Transverse colon (tissue), 4 donors: ENCODE measurements at regions not wholly inside any gene's neighbourhood (a gene's known extent, or its start where the extent isn't known, plus 50 kb on each side); places are given as distances from the start of the nearest gene placed in this dataset.

Experiments used
- DNase-seq: peaks from one replicate; pipeline ENCODE4 v3.0.0-alpha.2; 2019
- H3K27ac ChIP-seq, 4 donors: fragments of 200-600 bp; sonication (generic); 2 replicates each; pipeline ENCODE4 v1.5.1; 2016 to 2018; ENCODE audit warnings: inconsistent platforms in 4 of 4
- H3K27me3 ChIP-seq: fragments of 200-600 bp; sonication (generic); 2 replicates; pipeline ENCODE4 v1.5.1; 2017; ENCODE audit warnings: inconsistent platforms
- H3K36me3 ChIP-seq, 4 donors: fragments of 200-600 bp; sonication (generic); 2 replicates each; pipeline ENCODE4 v1.5.1; 2017 to 2019; ENCODE audit warnings: inconsistent platforms in 4 of 4
- H3K4me1 ChIP-seq, 4 donors: fragments of 200-600 bp; sonication (generic); 2 replicates each; pipeline ENCODE4 v1.5.1; 2017 to 2020; ENCODE audit warnings: inconsistent platforms in 4 of 4
- H3K4me3 ChIP-seq, 4 donors: fragments of 200-600 bp; sonication (generic); 1 replicate in 1 of 4; 2 replicates in 3 of 4; pipeline versions ENCODE4 v1.5.1 to v1.6.1; 2017 to 2019; ENCODE audit warnings: inconsistent platforms in 4 of 4
- H3K9me3 ChIP-seq, 2 donors: fragments of 200-600 bp; sonication (generic); 2 replicates each; pipeline ENCODE4 v1.5.1; 2017 to 2019; ENCODE audit warnings: inconsistent platforms in 2 of 2
- CTCF ChIP-seq, 5 experiments: fragments of 200-600 bp in 3 of 5; fragments of 450-650 bp in 2 of 5; sonication (generic) in 3 of 5; IDR thresholded peaks; 1 replicate in 2 of 5; 2 replicates in 3 of 5; pipeline ENCODE4 v1.5.1; 2016 to 2017; ENCODE audit warnings: antibody characterized with exemption in 5 of 5, inconsistent platforms in 3 of 5, mild to moderate bottlenecking in 2 of 5, moderate library complexity in 1 of 5
- EP300 ChIP-seq: sonication (generic); formaldehyde crosslinking; IDR thresholded peaks from one replicate; pipeline ENCODE4 v1.6.1; 2017; ENCODE audit warnings: antibody characterized with exemption, low read depth
- POLR2A ChIP-seq: fragments of 450-650 bp; IDR thresholded peaks from one replicate; pipeline ENCODE4 v1.6.1; 2016; ENCODE audit warnings: antibody characterized with exemption, mild to moderate bottlenecking, moderate library complexity
- POLR2AphosphoS5 ChIP-seq, 3 donors: sonication (generic); formaldehyde crosslinking; IDR thresholded peaks; one replicate each; pipeline ENCODE4 v1.6.1; 2016; ENCODE audit warnings: antibody characterized with exemption in 3 of 3
- WGBS, 2 donors: methylation state at CpG; one replicate each; pipeline ENCODE4 v1.1.5; 2018; ENCODE audit warnings: low coverage in 1 of 2; 5-methylcytosine and 5-hydroxymethylcytosine counted together
- in situ Hi-C, 4 donors: fragments of 200-750 bp; cut with MboI; loops; one replicate each; pipeline versions ENCODE4 v1.15.0 to v1.15.1; 2017; ENCODE audit warnings: low sequenced_read_pairs in 3 of 4, low pct_ligation_motif_present in 1 of 4, low pct_unique_long_range_greater_than_20kb in 1 of 4
- intact Hi-C: fragments of 100-400 bp; cut with DNase I; formaldehyde crosslinking; loops from one replicate; pipeline ENCODE4 v1.15.1; 2023; ENCODE audit warnings: low total_unique reads

GRCh38 chr16:82454152-82454551 lies 172.6 kb upstream of the CDH13 start:
- H3K36me3 ChIP-seq, result no peaks in the 10 kb centered on the region
- no peaks in the 10 kb centered on the region for H3K27me3 ChIP-seq
- H3K4me3 ChIP-seq, result no peak overlapping the region
- no peak for DNase-seq
- in situ Hi-C loops, result no loop called here
- intact Hi-C loops, result no loop called here
- H3K9me3 ChIP-seq, result no peaks in the 10 kb centered on the region
- TF ChIP-seq POLR2AphosphoS5 (IDR thresholded peaks at IDR 0.05) (no peak), CTCF (IDR thresholded peaks at IDR 0.05) (no peak), EP300 (no peak), POLR2A (no peak)
- 83 to 86% methylated on average over 2 to 4 of the region's 4 CpGs for WGBS, 2 donors
- no peak overlapping the region for H3K27ac ChIP-seq
- H3K4me1 ChIP-seq, result no peaks in the 10 kb centered on the region

DNA sequence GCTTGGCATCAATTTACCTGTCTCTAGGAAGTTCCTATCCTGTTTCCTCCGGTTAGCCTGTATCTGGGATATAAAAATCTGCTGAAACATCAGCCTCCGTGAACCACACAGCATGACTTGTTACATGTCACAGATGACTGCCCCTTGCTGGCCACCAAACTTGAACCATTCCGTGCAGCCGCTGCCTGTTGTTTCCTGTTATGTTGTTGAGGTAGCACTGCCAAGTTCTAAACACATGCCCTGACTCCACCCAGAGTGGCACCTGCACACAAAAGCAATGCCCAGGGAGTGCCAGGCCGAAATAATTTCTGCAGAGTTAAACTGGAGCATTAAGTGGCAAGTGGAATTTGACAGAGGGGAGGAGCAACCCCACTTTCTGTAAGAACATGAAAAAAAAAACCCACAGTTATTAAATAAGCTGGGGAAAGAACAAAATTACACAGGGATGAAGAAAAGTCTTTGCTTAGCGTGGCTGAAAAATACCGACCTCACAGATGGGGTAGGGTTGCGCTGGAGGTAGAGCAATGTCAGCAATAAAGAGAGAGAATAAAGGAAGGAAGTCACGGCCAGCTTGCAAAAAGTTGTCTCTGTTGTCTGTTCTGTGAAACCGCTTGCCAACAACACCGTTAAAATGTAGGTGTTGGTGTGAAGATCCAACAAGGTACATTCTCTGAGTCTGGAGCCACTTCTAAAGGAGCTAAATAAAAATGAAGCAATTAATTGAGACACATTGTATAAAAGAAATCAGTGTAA lies 174.6 kb upstream of the CDH13 start:
- in situ Hi-C loops (no loop called here), intact Hi-C loops (no loop called here)
- Histone ChIP-seq H3K27ac (no peak overlapping the region), H3K4me3 (no peak overlapping the region), H3K9me3 (no peaks in the 10 kb centered on the region), H3K27me3 (no peaks in the 10 kb centered on the region), H3K36me3 (no peaks in the 10 kb centered on the region), H3K4me1 (no peaks in the 10 kb centered on the region)
- TF ChIP-seq POLR2AphosphoS5 (IDR thresholded peaks at IDR 0.05) (no peak), EP300 (no peak), POLR2A (no peak), CTCF (IDR thresholded peaks at IDR 0.05) (no peak)
- no peak for DNase-seq
- WGBS, 2 donors, result 71 to 73% methylated on average over 7 to 11 of the region's 11 CpGs

- no peak for DNase-seq
- Histone ChIP-seq H3K4me1 (no peaks in the 10 kb centered on the region), H3K27me3 (no peaks in the 10 kb centered on the region), H3K27ac (no peak overlapping the region), H3K9me3 (no peaks in the 10 kb centered on the region), H3K36me3 (no peaks in the 10 kb centered on the region), H3K4me3 (no peak overlapping the region)
- TF ChIP-seq POLR2A (no peak), CTCF (IDR thresholded peaks at IDR 0.05) (no peak), EP300 (no peak), POLR2AphosphoS5 (IDR thresholded peaks at IDR 0.05) (no peak)
- in situ Hi-C loops, result no loop called here
- intact Hi-C loops, result no loop called here
- WGBS, 2 donors, result 45 to 61% methylated on average over 2 to 3 of the region's 3 CpGs
Observed at GRCh38 chr16:82451449-82451848, 175.3 kb upstream of the CDH13 start.

GRCh38 chr16:82440336-82440735 lies 186.4 kb upstream of the CDH13 start:
- intact Hi-C loops, result no loop called here
- no peaks in the 10 kb centered on the region for H3K4me1 ChIP-seq
- no peaks in the 10 kb centered on the region for H3K36me3 ChIP-seq
- no peaks in the 10 kb centered on the region for H3K9me3 ChIP-seq
- H3K27ac ChIP-seq, result no peak overlapping the region
- 69 to 73% methylated on average over 6 of the region's 6 CpGs for WGBS, 2 donors
- in situ Hi-C loops, result no loop called here
- H3K27me3 ChIP-seq, result no peaks in the 10 kb centered on the region
- DNase-seq, result no peak
- no peak overlapping the region for H3K4me3 ChIP-seq
- TF ChIP-seq POLR2AphosphoS5 (IDR thresholded peaks at IDR 0.05), result no peak
- no peak for TF ChIP-seq EP300
- no peak for TF ChIP-seq CTCF (IDR thresholded peaks at IDR 0.05)
- no peak for TF ChIP-seq POLR2A
